Left ventricle myocardium inferior (tissue), 1 donor: ENCODE measurements at regions not wholly inside any gene's neighbourhood (a gene's known extent, or its start where the extent isn't known, plus 50 kb on each side); places are given as distances from the start of the nearest gene placed in this dataset.

ENCODE experiments used
- DNase-seq: peaks from one replicate; pipeline ENCODE4 v3.0.0-alpha.2; 2020
- H3K27ac ChIP-seq: fragments of 200-600 bp; replicated peaks from 2 replicates; pipeline ENCODE4 v1.8.0; 2021
- H3K27me3 ChIP-seq: fragments of 200-600 bp; 2 replicates; pipeline ENCODE4 v1.8.0; 2021; ENCODE audit warnings: low read depth
- H3K36me3 ChIP-seq: fragments of 200-600 bp; 2 replicates; pipeline ENCODE4 v1.8.0; 2021
- H3K4me1 ChIP-seq: fragments of 200-600 bp; 2 replicates; pipeline ENCODE4 v1.8.0; 2021
- H3K4me3 ChIP-seq: fragments of 200-600 bp; 2 replicates; pipeline ENCODE4 v1.8.0; 2021; ENCODE audit warnings: mild to moderate bottlenecking, moderate library complexity
- H3K9me3 ChIP-seq: fragments of 200-600 bp; replicated peaks from 2 replicates; pipeline ENCODE4 v1.8.0; 2021
- CTCF ChIP-seq: fragments of 200-600 bp; IDR thresholded peaks from 2 replicates; pipeline ENCODE4 v1.8.0; 2021; ENCODE audit warnings: antibody characterized with exemption, mild to moderate bottlenecking, borderline replicate concordance
- intact Hi-C: fragments of 100-400 bp; cut with micrococcal nuclease; formaldehyde crosslinking; loops from one replicate; pipeline ENCODE4 v1.11.0; 2022
- donor health status: DM: no; HTN: yes; CAD: no; lungs with severe emphysema.

- H3K4me3 ChIP-seq = no peak overlapping the region
- H3K27ac ChIP-seq = no peak overlapping the region
- H3K4me1 ChIP-seq = peaks cover 22% of the 10 kb centered on the region
- intact Hi-C loops = no loop called here
- no peak for DNase-seq
- peaks cover 3% of the 10 kb centered on the region for H3K27me3 ChIP-seq
- TF ChIP-seq CTCF = no peak
- no peaks in the 10 kb centered on the region for H3K9me3 ChIP-seq
- no peaks in the 10 kb centered on the region for H3K36me3 ChIP-seq
These were observed 151.7 kb upstream of the SMIM23 start for GRCh38 chr5:171633776-171634470.

- no peak for TF ChIP-seq CTCF
- no peak overlapping the region for H3K27ac ChIP-seq
- intact Hi-C loops = no loop called here
- H3K4me1 ChIP-seq = peaks cover 25% of the 10 kb centered on the region
- no peaks in the 10 kb centered on the region for H3K36me3 ChIP-seq
- DNase-seq = no peak
- no peak overlapping the region for H3K4me3 ChIP-seq
- H3K9me3 ChIP-seq = no peaks in the 10 kb centered on the region
- H3K27me3 ChIP-seq = no peaks in the 10 kb centered on the region
These were observed 151.1 kb upstream of the SMIM23 start for GRCh38 chr5:171634511-171634910.

GRCh38 chr5:171635028-171635427, 150.6 kb upstream of the SMIM23 start:
- intact Hi-C loops = no loop called here
- TF ChIP-seq CTCF = no peak
- no peaks in the 10 kb centered on the region for H3K27me3 ChIP-seq
- no peak for DNase-seq
- H3K36me3 ChIP-seq = no peaks in the 10 kb centered on the region
- H3K9me3 ChIP-seq = no peaks in the 10 kb centered on the region
- H3K4me1 ChIP-seq = peaks cover 25% of the 10 kb centered on the region
- H3K27ac ChIP-seq = no peak overlapping the region
- H3K4me3 ChIP-seq = no peak overlapping the region

- TF ChIP-seq CTCF = no peak
- H3K27me3 ChIP-seq = no peaks in the 10 kb centered on the region
- intact Hi-C loops = no loop called here
- DNase-seq = no peak
- H3K36me3 ChIP-seq = no peaks in the 10 kb centered on the region
- H3K9me3 ChIP-seq = no peaks in the 10 kb centered on the region
- H3K4me1 ChIP-seq = peaks cover 23% of the 10 kb centered on the region
- H3K4me3 ChIP-seq = no peak overlapping the region
- H3K27ac ChIP-seq = no peak overlapping the region
These were observed 149.9 kb upstream of the SMIM23 start for GRCh38 chr5:171635561-171636245.

- no peak overlapping the region for H3K27ac ChIP-seq
- no peaks in the 10 kb centered on the region for H3K36me3 ChIP-seq
- H3K4me1 ChIP-seq = peaks cover 29% of the 10 kb centered on the region
- DNase-seq = no peak
- H3K4me3 ChIP-seq = no peak overlapping the region
- intact Hi-C loops = no loop called here
- no peak for TF ChIP-seq CTCF
- no peaks in the 10 kb centered on the region for H3K9me3 ChIP-seq
- H3K27me3 ChIP-seq = no peaks in the 10 kb centered on the region
These were observed 147.8 kb upstream of the SMIM23 start for GRCh38 chr5:171637811-171638210.
